GM18520 (cell line): ENCODE measurements at regions not wholly inside any gene's neighbourhood (a gene's known extent, or its start where the extent isn't known, plus 50 kb on each side); places are given as distances from the start of the nearest gene placed in this dataset.
"Not testable (repeated sequence)": the region's sequence is repeated elsewhere in the genome, so short reads cannot be mapped to it uniquely, and the experiment has no call there.

Experiments
- ATAC-seq: cut with Tn5 transposase; IDR thresholded peaks from one replicate; pipeline ENCODE4 v1.9.1; 2021; ENCODE audit not compliant: unreplicated experiment

- no peak for ATAC-seq
Measured at GRCh38 chr2:47653902-47654789, 83.4 kb upstream of the KCNK12 start.

GRCh38 chr2:47653036-47653435 is 82.3 kb upstream of the KCNK12 start:
- no peak for ATAC-seq

- ATAC-seq: no peak
Measured at GRCh38 chr2:47652061-47652690, 81.4 kb upstream of the KCNK12 start.

GRCh38 chr2:47651296-47651695 is 80.5 kb upstream of the KCNK12 start:
- no peak for ATAC-seq

GRCh38 chr2:47650001-47650535 is 79.3 kb upstream of the KCNK12 start:
- no peak for ATAC-seq

GRCh38 chr2:47645246-47645645 is 74.5 kb upstream of the KCNK12 start:
- no peak for ATAC-seq

- no peak for ATAC-seq
Measured at GRCh38 chr2:47644351-47644750, 73.6 kb upstream of the KCNK12 start.

- no peak for ATAC-seq
Measured at GRCh38 chr2:47641366-47641765, 70.6 kb upstream of the KCNK12 start.

GRCh38 chr2:47640356-47640755 is 69.6 kb upstream of the KCNK12 start:
- ATAC-seq: no peak

- no peak for ATAC-seq
Measured at GRCh38 chr2:47639467-47639866, 68.7 kb upstream of the KCNK12 start.

GRCh38 chr2:47638430-47638829 is 67.6 kb upstream of the KCNK12 start:
- no peak for ATAC-seq

GRCh38 chr2:47636596-47637264 is 65.9 kb upstream of the KCNK12 start:
- no peak for ATAC-seq

GRCh38 chr2:47636176-47636575 is 65.4 kb upstream of the KCNK12 start:
- no peak for ATAC-seq

GRCh38 chr2:47632754-47633153 is 62.0 kb upstream of the KCNK12 start:
- ATAC-seq: no peak

GRCh38 chr2:47631792-47632398 is 61.1 kb upstream of the KCNK12 start:
- ATAC-seq: no peak

- no peak for ATAC-seq
Measured at GRCh38 chr2:47631306-47631705, 60.5 kb upstream of the KCNK12 start.

- ATAC-seq: no peak
Measured at GRCh38 chr2:47629501-47630460, 59.0 kb upstream of the KCNK12 start.

- ATAC-seq: no peak
Measured at GRCh38 chr2:47628904-47629303, 58.1 kb upstream of the KCNK12 start.

- ATAC-seq: no peak
Measured at GRCh38 chr2:47626664-47627063, 55.9 kb upstream of the KCNK12 start.

GRCh38 chr2:47623140-47623539 is 52.4 kb upstream of the KCNK12 start:
- ATAC-seq: not testable (repeated sequence)
